ENCODE measurements at regions not wholly inside any gene's neighbourhood (a gene's known extent, or its start where the extent isn't known, plus 50 kb on each side); places are given as distances from the start of the nearest gene placed in this dataset.

DNA sequence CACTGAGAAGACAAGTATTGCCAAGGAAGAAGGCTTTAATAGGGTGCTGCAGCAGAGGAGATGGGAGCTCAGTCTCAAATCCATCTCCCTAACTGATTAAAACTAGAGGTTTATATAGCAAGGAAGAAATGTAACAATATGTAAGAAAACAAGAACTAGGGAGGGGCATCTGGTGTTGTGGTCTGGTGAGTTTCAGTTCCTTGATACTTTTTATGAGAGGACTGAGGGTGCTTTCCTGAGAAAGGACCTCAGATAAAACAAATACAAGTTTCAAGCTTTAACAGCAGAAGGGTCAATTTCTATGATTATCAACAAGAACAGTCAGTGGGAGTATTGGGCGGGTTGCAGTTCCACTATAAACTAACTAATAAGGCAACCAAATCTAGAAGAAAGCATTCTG lies 1967.5 kb downstream of the SUCLG1 start:
- TF ChIP-seq NFIC (IDR thresholded peaks at IDR 0.05) (no peak), EGR1 (IDR thresholded peaks at IDR 0.05) (no peak), EP300 (IDR thresholded peaks at IDR 0.05; ENCODE audit: borderline replicate concordance) (no peak), CREB1 (IDR thresholded peaks at IDR 0.05; ENCODE audit: low read depth) (no peak), TAF1 (IDR thresholded peaks at IDR 0.05; ENCODE audit: low read depth) (no peak), TEAD4 (IDR thresholded peaks at IDR 0.05) (no peak), ZBTB7A (IDR thresholded peaks at IDR 0.05; ENCODE audit: low read depth) (no peak), YY1 (IDR thresholded peaks at IDR 0.05; ENCODE audit: low read depth) (no peak), CEBPB (IDR thresholded peaks at IDR 0.05) (no peak), TCF12 (IDR thresholded peaks at IDR 0.05; ENCODE audit: low read depth) (no peak), RAD21 (IDR thresholded peaks at IDR 0.05; ENCODE audit: low read depth) (no peak), FOXM1 (IDR thresholded peaks at IDR 0.05; ENCODE audit: borderline replicate concordance, low read depth) (no peak)
- TF ChIP-seq, protein P1, sequence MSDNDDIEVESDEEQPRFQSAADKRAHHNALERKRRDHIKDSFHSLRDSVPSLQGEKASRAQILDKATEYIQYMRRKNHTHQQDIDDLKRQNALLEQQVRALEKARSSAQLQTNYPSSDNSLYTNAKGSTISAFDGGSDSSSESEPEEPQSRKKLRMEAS (IDR thresholded peaks at IDR 0.05): no peak
- TF ChIP-seq, protein P2, sequence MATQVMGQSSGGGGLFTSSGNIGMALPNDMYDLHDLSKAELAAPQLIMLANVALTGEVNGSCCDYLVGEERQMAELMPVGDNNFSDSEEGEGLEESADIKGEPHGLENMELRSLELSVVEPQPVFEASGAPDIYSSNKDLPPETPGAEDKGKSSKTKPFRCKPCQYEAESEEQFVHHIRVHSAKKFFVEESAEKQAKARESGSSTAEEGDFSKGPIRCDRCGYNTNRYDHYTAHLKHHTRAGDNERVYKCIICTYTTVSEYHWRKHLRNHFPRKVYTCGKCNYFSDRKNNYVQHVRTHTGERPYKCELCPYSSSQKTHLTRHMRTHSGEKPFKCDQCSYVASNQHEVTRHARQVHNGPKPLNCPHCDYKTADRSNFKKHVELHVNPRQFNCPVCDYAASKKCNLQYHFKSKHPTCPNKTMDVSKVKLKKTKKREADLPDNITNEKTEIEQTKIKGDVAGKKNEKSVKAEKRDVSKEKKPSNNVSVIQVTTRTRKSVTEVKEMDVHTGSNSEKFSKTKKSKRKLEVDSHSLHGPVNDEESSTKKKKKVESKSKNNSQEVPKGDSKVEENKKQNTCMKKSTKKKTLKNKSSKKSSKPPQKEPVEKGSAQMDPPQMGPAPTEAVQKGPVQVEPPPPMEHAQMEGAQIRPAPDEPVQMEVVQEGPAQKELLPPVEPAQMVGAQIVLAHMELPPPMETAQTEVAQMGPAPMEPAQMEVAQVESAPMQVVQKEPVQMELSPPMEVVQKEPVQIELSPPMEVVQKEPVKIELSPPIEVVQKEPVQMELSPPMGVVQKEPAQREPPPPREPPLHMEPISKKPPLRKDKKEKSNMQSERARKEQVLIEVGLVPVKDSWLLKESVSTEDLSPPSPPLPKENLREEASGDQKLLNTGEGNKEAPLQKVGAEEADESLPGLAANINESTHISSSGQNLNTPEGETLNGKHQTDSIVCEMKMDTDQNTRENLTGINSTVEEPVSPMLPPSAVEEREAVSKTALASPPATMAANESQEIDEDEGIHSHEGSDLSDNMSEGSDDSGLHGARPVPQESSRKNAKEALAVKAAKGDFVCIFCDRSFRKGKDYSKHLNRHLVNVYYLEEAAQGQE (IDR thresholded peaks at IDR 0.05; ENCODE audit: low read depth): no peak
- TF ChIP-seq, protein P3, sequence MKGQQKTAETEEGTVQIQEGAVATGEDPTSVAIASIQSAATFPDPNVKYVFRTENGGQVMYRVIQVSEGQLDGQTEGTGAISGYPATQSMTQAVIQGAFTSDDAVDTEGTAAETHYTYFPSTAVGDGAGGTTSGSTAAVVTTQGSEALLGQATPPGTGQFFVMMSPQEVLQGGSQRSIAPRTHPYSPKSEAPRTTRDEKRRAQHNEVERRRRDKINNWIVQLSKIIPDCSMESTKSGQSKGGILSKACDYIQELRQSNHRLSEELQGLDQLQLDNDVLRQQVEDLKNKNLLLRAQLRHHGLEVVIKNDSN (IDR thresholded peaks at IDR 0.05): no peak

DNA sequence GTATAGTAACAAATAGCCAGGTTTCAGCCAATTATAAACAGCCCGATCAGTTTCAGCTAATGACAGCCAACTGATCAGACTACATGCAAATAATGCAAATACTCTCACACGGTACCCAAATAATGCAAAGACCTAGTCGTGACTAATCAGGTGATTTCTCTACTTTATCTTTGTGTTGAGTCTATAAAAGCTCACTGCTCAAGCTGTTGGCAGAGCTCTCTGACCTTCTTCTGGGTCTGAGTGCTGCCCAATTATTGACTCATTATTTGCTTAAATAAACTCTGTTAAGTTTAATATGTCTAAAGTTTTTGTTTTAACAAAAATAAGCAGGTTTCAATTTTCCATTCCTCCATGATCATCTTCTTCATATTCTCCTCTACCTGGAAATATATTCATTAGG lies 1971.7 kb downstream of the SUCLG1 start:
- TF ChIP-seq, protein P1 (IDR thresholded peaks at IDR 0.05): no peak
- TF ChIP-seq TEAD4 (IDR thresholded peaks at IDR 0.05) (no peak), CEBPB (IDR thresholded peaks at IDR 0.05) (no peak), TCF12 (IDR thresholded peaks at IDR 0.05; ENCODE audit: low read depth) (no peak), RAD21 (IDR thresholded peaks at IDR 0.05; ENCODE audit: low read depth) (no peak), NFIC (IDR thresholded peaks at IDR 0.05) (no peak), YY1 (IDR thresholded peaks at IDR 0.05; ENCODE audit: low read depth) (no peak), ZBTB7A (IDR thresholded peaks at IDR 0.05; ENCODE audit: low read depth) (no peak), FOXM1 (IDR thresholded peaks at IDR 0.05; ENCODE audit: borderline replicate concordance, low read depth) (no peak), TAF1 (IDR thresholded peaks at IDR 0.05; ENCODE audit: low read depth) (no peak)
- TF ChIP-seq, protein P3 (IDR thresholded peaks at IDR 0.05): no peak
- TF ChIP-seq, protein P2 (IDR thresholded peaks at IDR 0.05; ENCODE audit: low read depth): no peak

DNA sequence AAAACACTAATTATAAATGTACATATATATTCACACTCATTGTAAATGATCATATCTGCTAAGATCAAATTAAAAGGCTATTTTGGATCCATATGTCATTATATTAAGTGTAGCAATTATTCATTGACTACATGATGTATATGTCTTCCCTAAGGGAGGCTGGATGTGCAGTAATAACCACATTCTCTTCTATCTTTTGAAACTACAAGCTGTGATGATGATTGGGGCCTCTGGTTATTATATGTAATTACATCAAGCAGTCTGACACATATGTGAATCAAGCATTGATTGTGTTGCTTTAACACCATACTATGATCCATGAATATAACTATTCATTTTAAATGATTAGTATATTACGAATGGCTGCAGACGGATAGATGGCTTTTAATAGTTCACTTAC lies 1973.4 kb downstream of the SUCLG1 start:
- no peak for TF ChIP-seq FOXM1 (IDR thresholded peaks at IDR 0.05; ENCODE audit: borderline replicate concordance, low read depth)
- no peak for TF ChIP-seq EP300 (IDR thresholded peaks at IDR 0.05; ENCODE audit: borderline replicate concordance)
- no peak for TF ChIP-seq NFIC (IDR thresholded peaks at IDR 0.05)
- no peak for TF ChIP-seq TCF12 (IDR thresholded peaks at IDR 0.05; ENCODE audit: low read depth)
- TF ChIP-seq CEBPB (IDR thresholded peaks at IDR 0.05): no peak
- TF ChIP-seq RAD21 (IDR thresholded peaks at IDR 0.05; ENCODE audit: low read depth): no peak
- TF ChIP-seq, protein P3 (IDR thresholded peaks at IDR 0.05): no peak
- TF ChIP-seq EGR1 (IDR thresholded peaks at IDR 0.05): no peak
- no peak for TF ChIP-seq TAF1 (IDR thresholded peaks at IDR 0.05; ENCODE audit: low read depth)
- TF ChIP-seq, protein P1 (IDR thresholded peaks at IDR 0.05): no peak
- TF ChIP-seq CREB1 (IDR thresholded peaks at IDR 0.05; ENCODE audit: low read depth): no peak
- TF ChIP-seq ZBTB7A (IDR thresholded peaks at IDR 0.05; ENCODE audit: low read depth): no peak
- TF ChIP-seq, protein P2 (IDR thresholded peaks at IDR 0.05; ENCODE audit: low read depth): no peak
- no peak for TF ChIP-seq TEAD4 (IDR thresholded peaks at IDR 0.05)

DNA sequence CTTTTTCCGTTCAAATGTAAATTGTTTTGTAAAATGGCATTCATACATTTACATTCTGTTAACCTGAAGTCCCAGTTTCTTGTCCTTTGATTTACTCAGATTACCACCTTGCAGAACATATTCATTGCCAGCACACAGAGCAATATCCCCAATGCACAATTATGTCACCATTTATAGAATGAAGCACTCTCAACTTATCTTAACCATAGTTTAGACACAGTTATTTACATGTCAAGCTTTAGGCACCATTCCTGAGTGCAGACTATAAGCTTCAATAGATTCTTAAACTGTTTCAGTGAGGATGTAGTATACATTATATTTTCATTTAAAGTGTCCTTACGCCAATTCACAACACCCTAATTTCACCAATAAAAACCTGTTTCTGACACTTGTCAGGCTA lies 1977.9 kb downstream of the SUCLG1 start:
- no peak for TF ChIP-seq NFIC (IDR thresholded peaks at IDR 0.05)
